T1000 (cell line): ENCODE measurements at regions not wholly inside any gene's neighbourhood (a gene's known extent, or its start where the extent isn't known, plus 50 kb on each side); places are given as distances from the start of the nearest gene placed in this dataset.
A peak's percentile ranks its signal among the peaks of the same experiment; 100 is the strongest.

Experiments
- DNase-seq: peaks from one replicate; lab custom pipeline; 2025; ENCODE audit warnings: mixed read lengths; lab: John Stamatoyannopoulos, UW

DNA sequence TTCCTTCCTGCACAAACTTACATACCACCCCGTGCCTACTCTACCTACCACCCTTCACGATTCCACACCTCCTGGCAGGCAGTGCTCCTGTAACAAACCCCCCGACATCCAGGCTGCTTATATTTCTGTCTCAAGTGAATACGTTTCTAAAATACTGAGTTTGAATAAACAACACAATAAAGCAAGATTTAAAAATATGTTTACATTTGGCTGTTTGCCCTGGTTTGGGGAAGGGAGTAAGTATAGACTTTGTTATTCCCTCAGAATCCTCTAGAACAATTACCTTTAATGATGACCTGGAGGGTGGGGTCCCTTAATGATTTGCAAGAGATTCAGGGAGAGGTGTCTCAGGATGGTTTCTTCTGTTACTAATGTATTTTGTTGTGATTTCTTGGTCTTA is 402.6 kb upstream of the TBL1XR1 start:
- no peak for DNase-seq

GRCh38 chr3:177600411-177600810 is 403.1 kb upstream of the TBL1XR1 start:
- DNase-seq = no peak

DNA sequence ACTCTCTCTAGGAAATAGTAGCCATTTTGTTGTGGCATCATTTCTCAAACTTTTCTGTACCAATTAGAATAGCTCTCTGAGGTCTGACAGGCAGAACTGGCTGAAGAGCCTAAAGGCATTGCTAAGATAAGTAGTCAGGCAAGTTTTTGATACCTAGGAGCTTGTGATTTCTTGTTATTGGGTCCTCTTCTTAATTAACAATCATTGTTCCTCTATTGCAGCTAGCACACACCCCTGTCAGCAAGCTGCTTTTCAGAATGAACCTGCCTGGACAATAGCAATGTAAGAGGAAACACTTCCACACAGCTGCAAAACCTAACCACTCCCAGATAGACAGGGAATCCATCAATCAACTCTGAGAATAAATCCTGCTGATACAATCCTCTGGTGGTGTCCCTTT is 403.9 kb upstream of the TBL1XR1 start:
- no peak for DNase-seq

DNA sequence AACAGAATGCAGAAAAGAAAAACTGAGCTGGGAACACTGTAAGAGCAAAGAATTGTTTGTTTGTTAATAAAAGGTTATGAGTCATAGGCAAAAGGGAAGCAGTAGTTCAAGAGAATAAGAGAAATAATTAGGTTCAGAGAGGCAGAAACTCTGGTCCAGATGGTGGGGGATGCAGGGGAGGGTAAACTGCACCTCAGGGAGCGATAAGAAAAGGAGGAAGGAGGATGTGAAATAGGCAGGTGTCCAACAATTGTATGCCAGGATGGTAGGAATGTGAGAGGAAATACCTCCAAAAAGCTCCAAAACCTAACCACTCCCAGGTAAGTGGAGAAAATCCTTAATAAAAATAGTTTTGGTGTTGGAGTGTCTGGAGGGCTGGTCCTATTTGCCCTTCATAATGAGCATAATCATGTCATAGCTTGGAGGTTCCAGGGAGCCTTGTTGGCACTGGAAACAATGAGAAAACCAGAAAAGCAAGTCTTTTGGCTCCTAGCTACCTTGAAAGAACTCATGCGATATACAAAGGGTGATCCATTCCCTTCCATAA is 405.4 kb upstream of the TBL1XR1 start:
- no peak for DNase-seq

- DNase-seq = no peak
These were observed 405.9 kb upstream of the TBL1XR1 start for GRCh38 chr3:177603148-177603603.

GRCh38 chr3:177604181-177604580 is 406.9 kb upstream of the TBL1XR1 start:
- DNase-seq = no peak

DNA sequence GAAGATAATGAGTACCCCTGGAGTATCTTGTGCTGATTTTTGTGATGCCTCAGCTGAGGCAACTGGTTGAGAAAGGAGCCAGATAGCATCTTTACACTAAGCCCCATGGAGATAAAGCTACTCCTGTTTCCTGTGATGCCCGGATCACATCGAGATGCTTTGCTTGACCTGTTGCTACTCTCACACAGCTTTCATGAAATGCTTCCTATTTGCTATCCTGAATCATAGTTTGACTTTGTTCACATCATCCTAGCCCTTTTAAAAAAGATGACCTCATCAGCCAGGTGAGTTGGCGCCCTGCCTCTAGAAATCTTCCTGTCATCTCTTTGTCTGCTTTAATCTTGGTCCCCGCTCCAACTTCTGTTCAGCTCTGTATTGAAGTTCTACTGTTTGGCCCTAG is 409.6 kb upstream of the TBL1XR1 start:
- no peak for DNase-seq

GRCh38 chr3:177607589-177607988 is 410.3 kb upstream of the TBL1XR1 start:
- no peak for DNase-seq

DNA sequence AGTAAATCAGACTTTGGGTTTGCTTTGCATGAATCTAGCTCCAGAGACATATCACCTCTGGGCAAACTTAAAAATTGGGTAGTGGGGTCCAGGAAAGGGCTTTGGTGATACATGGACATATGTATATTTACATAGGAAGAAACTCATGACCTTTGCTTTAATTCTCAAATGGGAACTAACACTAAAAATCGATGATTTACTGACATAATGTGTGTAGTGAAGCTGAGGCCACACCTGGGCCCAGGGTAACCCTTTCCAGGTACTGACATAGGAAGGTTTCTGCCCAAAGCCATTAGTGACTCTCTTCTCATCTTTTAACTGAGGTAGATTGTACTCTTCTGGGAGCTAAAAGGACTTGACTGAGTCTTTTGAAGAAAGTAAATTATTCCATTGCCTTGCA is 411.2 kb upstream of the TBL1XR1 start:
- no peak for DNase-seq

DNA sequence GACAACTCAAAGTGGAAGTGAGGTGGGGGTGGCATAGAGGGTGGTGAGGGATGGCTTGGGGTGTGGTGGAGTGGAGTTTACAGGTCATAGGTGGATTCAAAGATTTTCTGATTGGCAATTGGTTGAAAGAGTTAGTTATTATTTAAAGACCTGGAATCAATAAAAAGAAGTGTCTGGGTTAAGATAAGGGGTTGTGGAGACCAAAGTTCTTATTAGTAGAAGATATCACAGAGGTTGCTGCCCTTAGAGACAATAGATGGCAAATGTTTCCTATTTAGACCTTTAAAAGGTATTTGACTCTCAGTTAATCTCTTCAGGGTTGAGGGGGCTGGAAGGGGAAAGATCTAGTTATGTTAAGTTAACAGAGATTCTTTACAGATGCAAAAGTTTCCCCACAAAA is 412.3 kb upstream of the TBL1XR1 start:
- no peak for DNase-seq

GRCh38 chr3:177610262-177610661 is 413.0 kb upstream of the TBL1XR1 start:
- no peak for DNase-seq

GRCh38 chr3:177610686-177611633 is 413.7 kb upstream of the TBL1XR1 start:
- no peak for DNase-seq

DNA sequence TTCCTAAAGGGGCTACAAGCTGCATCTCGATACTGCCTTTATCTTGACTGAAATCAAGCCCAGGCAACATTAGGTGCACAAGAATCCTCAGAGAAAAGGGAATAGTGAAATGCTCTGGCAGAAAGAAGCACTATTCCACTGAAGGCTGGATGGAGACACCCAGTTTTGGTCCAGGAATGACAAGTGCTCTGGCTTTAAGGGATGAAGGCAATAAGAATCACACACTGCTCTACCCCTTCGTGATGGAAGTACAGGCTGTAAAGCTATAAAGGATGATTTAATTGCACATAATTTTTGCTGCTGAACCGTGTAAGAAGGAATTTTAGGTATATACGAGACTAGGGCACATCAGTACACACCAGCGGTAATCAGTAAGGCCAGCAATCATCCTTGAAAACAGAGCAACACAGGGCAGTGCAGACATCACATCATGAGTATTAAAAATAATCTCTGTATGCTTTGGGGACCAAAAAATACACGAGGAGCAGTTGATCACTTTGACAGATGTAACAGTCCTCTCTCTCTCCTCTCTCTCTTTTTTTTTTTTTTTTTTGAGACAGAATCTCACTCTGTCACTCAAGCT is 414.6 kb upstream of the TBL1XR1 start:
- DNase-seq = no peak

DNA sequence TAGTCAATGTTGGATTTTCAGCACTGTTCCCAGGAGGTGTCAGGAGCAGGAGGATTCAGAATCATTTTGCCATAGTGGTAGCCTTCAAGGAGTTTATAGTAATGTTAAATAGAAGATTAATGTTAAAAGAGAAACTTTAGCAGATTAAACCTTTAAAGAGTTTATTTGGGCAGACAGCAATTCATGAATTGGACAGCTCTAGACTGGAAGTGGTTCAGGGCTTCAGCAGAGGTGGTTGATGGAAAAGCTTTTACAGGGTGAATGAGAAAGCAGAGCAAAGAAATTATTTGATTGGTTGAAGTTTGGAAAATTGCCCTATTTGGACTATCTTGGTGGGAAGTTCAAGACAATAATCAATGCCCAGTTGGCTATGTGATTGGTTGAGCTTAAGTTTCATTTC is 416.6 kb upstream of the TBL1XR1 start:
- no peak for DNase-seq

GRCh38 chr3:177615015-177615414 is 417.7 kb upstream of the TBL1XR1 start:
- peak; percentile 13 for DNase-seq

- no peak for DNase-seq
These were observed 421.8 kb upstream of the TBL1XR1 start for GRCh38 chr3:177618873-177619733.

GRCh38 chr3:177620073-177620472 is 422.8 kb upstream of the TBL1XR1 start:
- DNase-seq = no peak

DNA sequence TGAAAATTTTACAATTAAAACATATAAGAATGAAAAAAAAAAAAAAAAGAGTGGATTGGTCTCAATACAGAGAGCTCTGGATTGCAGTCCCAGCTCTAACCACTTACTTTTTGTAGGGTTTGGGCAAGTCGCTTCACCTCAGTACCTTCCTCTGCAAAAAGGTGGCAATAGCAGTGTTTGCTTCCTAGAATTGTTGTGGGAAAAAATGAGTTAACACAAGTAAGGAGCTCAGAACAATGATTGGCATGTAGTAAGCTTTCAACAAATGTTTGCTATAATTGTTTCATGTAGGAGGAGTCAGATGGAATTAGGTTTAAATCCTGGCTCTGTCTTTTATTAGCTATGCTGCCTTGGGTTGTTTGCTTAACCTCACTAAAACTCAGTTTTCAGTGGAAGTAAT is 425.2 kb upstream of the TBL1XR1 start:
- no peak for DNase-seq

DNA sequence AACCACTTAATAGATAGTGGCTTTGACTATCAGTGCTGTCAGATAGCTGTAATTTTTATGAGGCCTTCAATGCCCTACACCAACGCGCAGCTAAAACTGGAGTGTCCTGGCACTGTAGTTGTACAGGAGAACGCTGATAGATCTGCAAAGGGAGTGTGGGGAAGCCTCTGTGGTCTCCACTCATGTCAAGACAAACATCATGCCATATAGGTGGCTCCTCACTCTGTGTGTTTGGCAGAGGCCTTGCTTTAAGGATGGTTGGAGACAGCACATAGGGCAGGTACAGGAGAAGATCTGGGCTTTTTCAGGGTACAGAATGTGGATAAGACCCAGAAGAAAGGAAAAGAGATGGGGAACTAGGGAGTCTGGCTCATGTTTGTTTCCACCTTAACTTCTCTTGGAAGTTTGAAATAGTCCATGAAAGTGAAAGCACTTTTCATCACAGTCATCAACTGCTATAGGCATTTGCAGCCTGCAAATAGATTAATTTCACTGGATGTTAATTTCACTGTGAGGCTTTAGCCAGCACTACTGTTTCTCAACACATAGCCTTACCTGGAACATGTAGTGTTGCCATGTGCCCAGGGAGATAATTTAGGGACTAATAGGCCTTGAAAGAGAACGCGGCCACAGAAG is 425.8 kb upstream of the TBL1XR1 start:
- DNase-seq = no peak

DNA sequence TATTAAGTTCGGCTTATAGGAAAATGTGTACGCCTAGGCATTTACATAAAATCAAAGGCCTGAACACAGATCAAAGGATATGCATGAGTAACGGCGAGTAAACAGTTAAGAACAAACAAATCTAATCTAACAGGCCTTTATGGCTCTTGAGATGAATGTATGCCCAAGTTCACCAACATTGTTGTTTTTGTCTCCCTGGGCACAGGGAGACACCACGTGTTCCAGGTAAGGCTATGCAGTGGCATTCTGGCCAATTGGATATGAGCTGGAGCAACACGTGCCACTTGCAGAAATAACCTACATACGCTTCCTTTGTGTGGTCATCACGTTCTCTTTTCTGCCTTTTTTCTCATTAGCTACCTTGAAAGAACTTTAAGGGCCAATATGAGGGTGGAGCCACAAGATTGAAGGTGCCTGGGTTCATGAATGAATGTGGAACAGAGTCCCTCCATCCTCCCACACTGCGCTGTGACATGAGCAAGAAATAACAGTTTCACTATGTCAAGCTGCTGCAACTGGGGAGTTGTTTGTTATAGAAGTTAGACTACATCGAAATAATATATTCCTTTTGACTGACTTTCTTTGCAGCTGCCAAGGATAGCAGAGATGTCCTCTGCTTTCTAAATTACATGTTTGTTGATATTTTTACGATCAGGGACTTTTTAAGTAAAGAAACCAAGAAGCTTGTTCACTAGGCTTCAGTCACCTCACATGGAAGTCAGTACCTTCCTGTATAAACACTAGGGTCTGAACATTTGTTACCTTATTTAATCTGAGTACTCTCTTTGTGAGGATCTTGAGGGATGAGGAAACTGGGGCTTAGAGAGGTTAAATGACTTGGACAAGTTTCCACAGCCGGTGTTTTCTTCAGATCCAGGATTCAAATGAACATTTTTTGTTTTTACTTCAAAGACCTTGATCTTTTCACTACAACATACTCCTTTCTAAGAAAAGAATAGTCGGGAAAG is 427.5 kb upstream of the TBL1XR1 start:
- no peak for DNase-seq
